HEK293 (cell line): ENCODE measurements at regions not wholly inside any gene's neighbourhood (a gene's known extent, or its start where the extent isn't known, plus 50 kb on each side); places are given as distances from the start of the nearest gene placed in this dataset.

Experiments used
- TF ChIP-seq, protein P1 (sequence below): fragments of 450-650 bp; formaldehyde crosslinking; IDR thresholded peaks from 2 replicates; pipeline ENCODE4 v1.5.1; 2016; ENCODE audit warnings: missing biosample characterization, missing genetic modification characterization
- TF ChIP-seq, protein P2 (sequence below): fragments of 450-650 bp; formaldehyde crosslinking; IDR thresholded peaks from 2 replicates; pipeline ENCODE4 v1.5.1; 2016; ENCODE audit warnings: missing biosample characterization, missing genetic modification characterization

DNA sequence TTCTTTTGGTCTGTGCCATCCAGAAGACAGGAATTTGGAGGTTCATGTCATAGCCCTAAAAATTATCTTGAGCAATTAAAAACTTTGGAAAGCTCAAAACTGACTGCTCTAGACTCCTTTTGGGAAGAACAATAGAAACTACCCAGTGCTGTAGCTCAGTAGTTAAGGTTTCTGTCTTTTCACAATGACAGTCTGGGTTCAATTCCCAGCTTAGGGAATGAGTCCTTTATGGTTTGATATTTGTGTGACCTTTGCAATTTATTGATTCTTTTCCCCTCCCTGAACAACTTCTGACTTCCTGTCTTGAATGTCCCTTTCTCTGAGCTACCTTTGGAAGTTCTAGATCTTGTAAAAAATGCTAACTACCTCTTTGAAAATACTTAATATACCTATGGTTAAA is 603.3 kb upstream of the IGFBP3 start:
- TF ChIP-seq, protein P1, sequence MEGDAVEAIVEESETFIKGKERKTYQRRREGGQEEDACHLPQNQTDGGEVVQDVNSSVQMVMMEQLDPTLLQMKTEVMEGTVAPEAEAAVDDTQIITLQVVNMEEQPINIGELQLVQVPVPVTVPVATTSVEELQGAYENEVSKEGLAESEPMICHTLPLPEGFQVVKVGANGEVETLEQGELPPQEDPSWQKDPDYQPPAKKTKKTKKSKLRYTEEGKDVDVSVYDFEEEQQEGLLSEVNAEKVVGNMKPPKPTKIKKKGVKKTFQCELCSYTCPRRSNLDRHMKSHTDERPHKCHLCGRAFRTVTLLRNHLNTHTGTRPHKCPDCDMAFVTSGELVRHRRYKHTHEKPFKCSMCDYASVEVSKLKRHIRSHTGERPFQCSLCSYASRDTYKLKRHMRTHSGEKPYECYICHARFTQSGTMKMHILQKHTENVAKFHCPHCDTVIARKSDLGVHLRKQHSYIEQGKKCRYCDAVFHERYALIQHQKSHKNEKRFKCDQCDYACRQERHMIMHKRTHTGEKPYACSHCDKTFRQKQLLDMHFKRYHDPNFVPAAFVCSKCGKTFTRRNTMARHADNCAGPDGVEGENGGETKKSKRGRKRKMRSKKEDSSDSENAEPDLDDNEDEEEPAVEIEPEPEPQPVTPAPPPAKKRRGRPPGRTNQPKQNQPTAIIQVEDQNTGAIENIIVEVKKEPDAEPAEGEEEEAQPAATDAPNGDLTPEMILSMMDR = no peak
- TF ChIP-seq, protein P2, sequence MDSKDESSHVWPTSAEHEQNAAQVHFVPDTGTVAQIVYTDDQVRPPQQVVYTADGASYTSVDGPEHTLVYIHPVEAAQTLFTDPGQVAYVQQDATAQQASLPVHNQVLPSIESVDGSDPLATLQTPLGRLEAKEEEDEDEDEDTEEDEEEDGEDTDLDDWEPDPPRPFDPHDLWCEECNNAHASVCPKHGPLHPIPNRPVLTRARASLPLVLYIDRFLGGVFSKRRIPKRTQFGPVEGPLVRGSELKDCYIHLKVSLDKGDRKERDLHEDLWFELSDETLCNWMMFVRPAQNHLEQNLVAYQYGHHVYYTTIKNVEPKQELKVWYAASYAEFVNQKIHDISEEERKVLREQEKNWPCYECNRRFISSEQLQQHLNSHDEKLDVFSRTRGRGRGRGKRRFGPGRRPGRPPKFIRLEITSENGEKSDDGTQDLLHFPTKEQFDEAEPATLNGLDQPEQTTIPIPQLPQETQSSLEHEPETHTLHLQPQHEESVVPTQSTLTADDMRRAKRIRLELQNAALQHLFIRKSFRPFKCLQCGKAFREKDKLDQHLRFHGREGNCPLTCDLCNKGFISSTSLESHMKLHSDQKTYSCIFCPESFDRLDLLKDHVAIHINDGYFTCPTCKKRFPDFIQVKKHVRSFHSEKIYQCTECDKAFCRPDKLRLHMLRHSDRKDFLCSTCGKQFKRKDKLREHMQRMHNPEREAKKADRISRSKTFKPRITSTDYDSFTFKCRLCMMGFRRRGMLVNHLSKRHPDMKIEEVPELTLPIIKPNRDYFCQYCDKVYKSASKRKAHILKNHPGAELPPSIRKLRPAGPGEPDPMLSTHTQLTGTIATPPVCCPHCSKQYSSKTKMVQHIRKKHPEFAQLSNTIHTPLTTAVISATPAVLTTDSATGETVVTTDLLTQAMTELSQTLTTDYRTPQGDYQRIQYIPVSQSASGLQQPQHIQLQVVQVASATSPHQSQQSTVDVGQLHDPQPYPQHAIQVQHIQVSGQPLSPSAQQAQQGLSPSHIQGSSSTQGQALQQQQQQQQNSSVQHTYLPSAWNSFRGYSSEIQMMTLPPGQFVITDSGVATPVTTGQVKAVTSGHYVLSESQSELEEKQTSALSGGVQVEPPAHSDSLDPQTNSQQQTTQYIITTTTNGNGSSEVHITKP = no peak
